Choroid plexus epithelial cell (primary cell): ENCODE measurements at regions not wholly inside any gene's neighbourhood (a gene's known extent, or its start where the extent isn't known, plus 50 kb on each side); places are given as distances from the start of the nearest gene placed in this dataset.

ENCODE experiments used
- DNase-seq: peaks from one replicate; pipeline ENCODE4 v3.0.0-alpha.2; 2010; ENCODE audit warnings: low read depth
- H3K4me3 ChIP-seq: 2 replicates; pipeline ENCODE4 v1.5.1; 2011; ENCODE audit warnings: low read depth, mild to moderate bottlenecking, control low read depth, low read length, moderate library complexity
- CTCF ChIP-seq: conservative IDR thresholded peaks from 2 replicates; pipeline ENCODE4 v1.5.1; 2011; ENCODE audit warnings: low read depth, mild to moderate bottlenecking, control low read depth, inconsistent platforms, low read length, moderate library complexity

GRCh38 chr9:135023786-135024405 is 63.6 kb upstream of the OLFM1 start:
- no peak overlapping the region for H3K4me3 ChIP-seq
- TF ChIP-seq CTCF: no peak
- DNase-seq: no peak

DNA sequence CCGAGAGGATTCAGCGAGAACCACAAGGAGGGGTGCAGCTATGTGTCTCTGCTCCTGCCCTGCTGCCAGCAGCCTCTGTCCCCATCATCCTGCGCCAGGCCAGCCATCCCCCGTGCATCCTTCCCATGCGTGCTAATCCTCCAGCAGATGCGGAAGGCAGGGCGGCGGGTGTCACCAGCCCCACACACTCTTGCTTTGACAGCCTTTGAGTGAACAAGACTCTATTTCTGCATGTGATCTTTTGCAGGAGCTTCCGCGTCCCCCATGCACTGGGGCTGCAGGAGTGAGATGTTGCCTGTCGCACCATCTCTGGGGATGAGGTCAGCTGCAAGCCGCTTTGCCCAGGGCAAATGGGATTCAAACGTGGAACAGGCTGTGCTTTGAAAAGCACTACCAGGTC is 58.0 kb upstream of the OLFM1 start:
- H3K4me3 ChIP-seq: no peak overlapping the region
- TF ChIP-seq CTCF: no peak
- no peak for DNase-seq

DNA sequence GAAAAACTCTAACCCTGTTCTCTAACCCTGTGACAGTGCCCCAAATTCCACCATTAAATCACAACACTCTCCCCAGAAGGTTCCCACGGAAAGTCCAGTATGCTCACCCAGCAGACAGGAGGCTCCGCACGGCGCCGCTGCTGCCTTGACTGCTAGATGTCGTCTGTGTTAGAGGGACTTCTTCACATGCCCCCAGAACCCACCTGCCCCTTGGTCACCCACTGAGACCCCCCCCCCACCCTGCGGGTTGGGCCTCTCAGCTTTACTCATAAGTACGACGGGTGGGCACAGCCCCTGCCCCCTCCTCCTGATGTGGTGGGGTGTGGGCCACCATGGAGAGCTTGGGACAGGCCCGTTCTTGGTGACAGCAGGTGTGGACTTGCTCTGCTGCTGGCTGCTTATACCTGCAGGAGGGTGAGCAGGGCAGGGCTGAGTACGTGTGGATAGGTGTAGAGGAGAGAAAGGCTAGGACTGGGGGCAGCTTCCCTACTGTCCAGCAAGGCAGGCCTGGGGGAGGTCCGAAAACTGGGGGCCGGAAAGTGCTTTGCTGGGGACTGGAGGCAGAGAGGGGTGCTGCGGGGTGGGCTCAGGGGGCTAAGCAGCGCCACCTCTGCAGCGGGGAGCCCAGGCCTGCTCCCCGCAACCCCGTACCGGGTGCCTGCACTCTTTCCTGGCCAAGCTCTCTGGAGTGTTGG is 57.5 kb upstream of the OLFM1 start:
- no peak overlapping the region for H3K4me3 ChIP-seq
- no peak for DNase-seq
- no peak for TF ChIP-seq CTCF

DNA sequence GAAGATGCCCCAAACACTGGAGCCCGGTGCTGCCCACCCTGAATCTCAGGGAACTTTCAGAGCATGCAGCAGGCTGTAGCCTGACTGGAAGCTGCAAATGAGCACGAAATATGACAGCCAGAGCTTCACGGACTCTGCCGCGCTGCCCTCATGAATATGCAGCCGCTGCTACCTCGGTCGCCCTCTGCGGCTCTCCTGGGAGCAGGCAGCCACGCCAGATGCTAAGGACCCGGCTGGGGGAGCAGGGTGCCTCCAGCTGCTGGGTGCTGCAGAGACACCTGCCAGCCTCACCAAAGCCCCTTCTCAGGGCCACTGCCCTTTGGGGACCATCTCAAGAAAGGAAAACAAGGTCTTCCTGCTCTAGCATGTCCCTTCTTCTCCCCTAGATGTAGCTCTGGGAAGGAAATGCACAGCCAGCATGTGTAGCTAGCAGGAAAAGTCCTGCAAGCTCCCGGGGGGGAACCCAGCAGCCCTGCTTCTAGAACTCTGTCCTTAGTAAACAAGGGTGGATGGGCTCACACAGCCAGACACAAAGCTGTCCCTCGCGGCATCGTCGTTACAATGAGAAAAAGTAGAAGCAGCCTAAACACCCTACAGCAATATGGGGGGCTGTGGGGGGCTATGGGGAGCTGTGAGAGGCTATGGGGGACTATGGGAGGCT is 56.8 kb upstream of the OLFM1 start:
- TF ChIP-seq CTCF: no peak
- no peak for DNase-seq
- no peak overlapping the region for H3K4me3 ChIP-seq

GRCh38 chr9:135032041-135032835 is 55.2 kb upstream of the OLFM1 start:
- no peak for TF ChIP-seq CTCF
- no peak overlapping the region for H3K4me3 ChIP-seq
- no peak for DNase-seq

GRCh38 chr9:135032868-135033460 is 54.5 kb upstream of the OLFM1 start:
- TF ChIP-seq CTCF: no peak
- H3K4me3 ChIP-seq: no peak overlapping the region
- DNase-seq: no peak
